ENCODE measurements at regions not wholly inside any gene's neighbourhood (a gene's known extent, or its start where the extent isn't known, plus 50 kb on each side); places are given as distances from the start of the nearest gene placed in this dataset.

GRCh38 chr1:78715181-78715661 is 65.6 kb downstream of the IFI44 start:
- Histone ChIP-seq H3K36me3 (ENCODE audit: control insufficient read depth, insufficient read depth, low read length) (no peaks in the 10 kb centered on the region), H3K4me3 (ENCODE audit: low read length) (no peak overlapping the region), H3K27ac (ENCODE audit: low read depth, low read length) (peak overlapping the region; percentile 41), H3K27me3 (ENCODE audit: control insufficient read depth, insufficient read depth, low read length, poor library complexity, severe bottlenecking) (no peaks in the 10 kb centered on the region), H3K9me3 (ENCODE audit: control insufficient read depth, low read length) (no peaks in the 10 kb centered on the region), H3K4me1 (ENCODE audit: control insufficient read depth, insufficient read depth, low read length) (no peaks in the 10 kb centered on the region), H3K9ac (ENCODE audit: extremely low read depth, low read length, poor library complexity, severe bottlenecking) (no peak overlapping the region)
- no peaks in the 10 kb centered on the region for H3K4me1 Mint-ChIP-seq
- H3K27me3 Mint-ChIP-seq (ENCODE audit: insufficient read depth) = no peaks in the 10 kb centered on the region
- no peak for DNase-seq
- H3K9me3 Mint-ChIP-seq = no peaks in the 10 kb centered on the region
- TF ChIP-seq CTCF (conservative IDR thresholded peaks at IDR 0.05) = no peak
- H3K36me3 Mint-ChIP-seq (ENCODE audit: low read depth) = no peaks in the 10 kb centered on the region
- H3K4me3 Mint-ChIP-seq = no peak overlapping the region
- H3K27ac Mint-ChIP-seq = no peak overlapping the region

- Mint-ChIP-seq H3K9me3 (no peaks in the 10 kb centered on the region), H3K4me1 (no peaks in the 10 kb centered on the region), H3K36me3 (ENCODE audit: low read depth) (no peaks in the 10 kb centered on the region), H3K4me3 (no peak overlapping the region), H3K27ac (no peak overlapping the region), H3K27me3 (ENCODE audit: insufficient read depth) (no peaks in the 10 kb centered on the region)
- no peak overlapping the region for H3K9ac ChIP-seq (ENCODE audit: extremely low read depth, low read length, poor library complexity, severe bottlenecking)
- H3K9me3 ChIP-seq (ENCODE audit: control insufficient read depth, low read length) = no peaks in the 10 kb centered on the region
- no peaks in the 10 kb centered on the region for H3K27me3 ChIP-seq (ENCODE audit: control insufficient read depth, insufficient read depth, low read length, poor library complexity, severe bottlenecking)
- H3K36me3 ChIP-seq (ENCODE audit: control insufficient read depth, insufficient read depth, low read length) = no peaks in the 10 kb centered on the region
- no peak overlapping the region for H3K27ac ChIP-seq (ENCODE audit: low read depth, low read length)
- no peak overlapping the region for H3K4me3 ChIP-seq (ENCODE audit: low read length)
- no peaks in the 10 kb centered on the region for H3K4me1 ChIP-seq (ENCODE audit: control insufficient read depth, insufficient read depth, low read length)
- no peak for DNase-seq
- no peak for TF ChIP-seq CTCF (conservative IDR thresholded peaks at IDR 0.05)
Measured at GRCh38 chr1:78716186-78716585, 66.6 kb downstream of the IFI44 start.

DNA sequence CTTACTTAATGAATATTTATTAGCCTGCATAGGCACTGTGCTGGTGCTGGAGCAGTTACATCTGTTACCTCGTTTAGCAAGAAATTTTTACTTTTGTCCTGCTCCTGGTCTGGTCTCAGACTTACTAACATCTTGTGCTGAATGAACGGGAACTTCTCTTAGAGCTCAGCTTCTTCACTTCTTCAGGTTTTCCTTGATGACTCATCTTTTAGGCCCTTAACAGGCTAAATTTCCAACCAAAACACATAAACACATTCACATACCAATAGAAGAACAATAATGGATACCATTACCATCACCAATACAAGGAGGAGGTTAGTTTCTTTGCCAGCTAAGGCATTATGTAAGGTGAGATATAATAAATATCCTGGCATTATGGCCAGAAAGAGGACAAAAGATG is 68.9 kb downstream of the IFI44 start:
- TF ChIP-seq CTCF (conservative IDR thresholded peaks at IDR 0.05) = no peak
- no peaks in the 10 kb centered on the region for H3K36me3 Mint-ChIP-seq (ENCODE audit: low read depth)
- Histone ChIP-seq H3K27me3 (ENCODE audit: control insufficient read depth, insufficient read depth, low read length, poor library complexity, severe bottlenecking) (no peaks in the 10 kb centered on the region), H3K9ac (ENCODE audit: extremely low read depth, low read length, poor library complexity, severe bottlenecking) (no peak overlapping the region), H3K27ac (ENCODE audit: low read depth, low read length) (no peak overlapping the region), H3K4me3 (ENCODE audit: low read length) (no peak overlapping the region), H3K9me3 (ENCODE audit: control insufficient read depth, low read length) (no peaks in the 10 kb centered on the region), H3K36me3 (ENCODE audit: control insufficient read depth, insufficient read depth, low read length) (no peaks in the 10 kb centered on the region), H3K4me1 (ENCODE audit: control insufficient read depth, insufficient read depth, low read length) (no peaks in the 10 kb centered on the region)
- H3K27me3 Mint-ChIP-seq (ENCODE audit: insufficient read depth) = no peaks in the 10 kb centered on the region
- WGBS, 2 experiments (ENCODE audit: insufficient coverage in 1 of 2, insufficient read length in 1 of 2) = 64 to 88% methylated on average over 2 of the region's 2 CpGs
- DNase-seq = no peak
- H3K4me3 Mint-ChIP-seq = no peak overlapping the region
- no peaks in the 10 kb centered on the region for H3K4me1 Mint-ChIP-seq
- no peaks in the 10 kb centered on the region for H3K9me3 Mint-ChIP-seq
- H3K27ac Mint-ChIP-seq = no peak overlapping the region

All from endodermal cell (in vitro differentiated cells).